NCI-H2029 (cell line): ENCODE measurements at regions not wholly inside any gene's neighbourhood (a gene's known extent, or its start where the extent isn't known, plus 50 kb on each side); places are given as distances from the start of the nearest gene placed in this dataset.
"Not testable (repeated sequence)": the region's sequence is repeated elsewhere in the genome, so short reads cannot be mapped to it uniquely, and the experiment has no call there.

Source experiments
- DNase-seq: peaks from one replicate; lab custom pipeline; 2025; lab: John Stamatoyannopoulos, UW

DNA sequence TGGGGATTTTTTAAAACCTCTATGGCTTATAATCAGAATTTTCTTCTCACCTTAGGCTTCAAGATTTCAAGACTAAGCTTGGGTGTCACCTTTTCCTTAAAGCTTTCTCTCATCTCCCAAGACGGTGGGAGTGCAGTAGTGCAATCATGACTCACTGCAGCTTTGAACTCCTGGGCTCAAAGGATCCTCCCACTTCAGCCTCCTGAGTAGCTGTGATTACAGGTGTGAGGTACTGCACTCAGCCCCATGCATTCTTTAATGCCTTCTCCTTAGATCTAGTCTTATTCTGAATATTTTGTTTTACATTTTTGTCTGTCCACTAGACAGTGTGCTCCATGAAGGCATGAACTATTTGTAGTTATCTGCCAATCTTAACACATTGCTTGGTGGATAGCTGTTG, 55.7 kb upstream of the FAT3 start:
- DNase-seq: no peak

GRCh38 chr11:92167571-92167970, 57.0 kb upstream of the FAT3 start:
- DNase-seq: no peak

DNA sequence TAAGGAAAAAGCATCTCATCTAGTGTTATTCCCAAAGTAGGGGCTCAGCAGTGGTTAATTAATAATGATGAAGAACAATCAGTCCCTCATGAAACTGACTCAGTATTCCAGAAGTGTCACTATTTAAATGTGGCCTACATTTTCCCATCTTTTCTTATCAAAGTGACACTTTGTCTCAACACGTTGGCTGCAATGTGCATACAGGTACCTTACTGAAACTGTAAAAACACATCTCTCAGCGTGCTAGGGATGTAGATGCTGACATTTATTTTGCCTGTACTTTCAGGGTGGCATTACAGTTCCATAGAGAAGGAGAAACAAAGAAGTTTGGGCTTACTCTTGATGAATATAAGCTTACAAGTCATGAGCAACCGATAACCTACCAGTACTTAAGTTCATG, 58.3 kb upstream of the FAT3 start:
- no peak for DNase-seq

DNA sequence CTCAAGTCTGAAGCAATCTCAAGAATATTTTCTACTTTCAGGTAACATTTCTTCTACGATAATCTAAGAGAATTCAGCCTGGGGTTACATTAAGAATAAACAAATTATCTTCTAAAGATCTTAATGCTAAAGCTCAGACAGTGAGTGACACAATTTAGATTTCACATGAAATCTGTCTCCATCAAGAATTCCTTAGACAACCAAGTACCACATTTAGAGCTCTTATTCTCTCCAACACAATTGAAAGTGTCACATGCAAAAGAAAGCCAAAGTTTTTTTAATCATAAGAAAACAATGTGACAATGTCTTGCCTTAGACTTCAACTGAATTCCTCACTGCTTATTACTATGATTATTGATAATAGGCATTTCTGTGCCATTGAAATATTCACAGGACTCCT, 60.7 kb upstream of the FAT3 start:
- no peak for DNase-seq

DNA sequence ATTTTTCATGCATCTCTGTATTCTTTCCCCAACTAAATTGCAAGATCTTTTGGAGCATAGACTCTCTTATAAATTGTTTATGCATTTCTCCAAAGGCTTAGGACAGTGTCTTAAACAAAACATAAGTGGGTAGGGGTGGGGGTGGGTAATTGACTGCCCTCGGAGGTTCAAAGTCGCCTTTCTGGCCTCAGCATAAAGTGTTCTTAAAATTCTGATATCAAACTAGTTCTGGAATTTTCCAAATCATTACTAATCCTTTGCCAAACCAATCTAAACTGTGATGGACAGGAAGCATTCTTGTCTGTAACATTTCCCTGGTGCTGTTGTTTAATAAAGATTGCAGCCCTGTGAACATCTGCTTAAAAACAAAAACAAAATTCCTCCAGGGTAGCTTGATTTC, 61.8 kb upstream of the FAT3 start:
- DNase-seq: no peak

- no peak for DNase-seq
Measured at GRCh38 chr11:92159931-92160330, 64.7 kb upstream of the FAT3 start.

DNA sequence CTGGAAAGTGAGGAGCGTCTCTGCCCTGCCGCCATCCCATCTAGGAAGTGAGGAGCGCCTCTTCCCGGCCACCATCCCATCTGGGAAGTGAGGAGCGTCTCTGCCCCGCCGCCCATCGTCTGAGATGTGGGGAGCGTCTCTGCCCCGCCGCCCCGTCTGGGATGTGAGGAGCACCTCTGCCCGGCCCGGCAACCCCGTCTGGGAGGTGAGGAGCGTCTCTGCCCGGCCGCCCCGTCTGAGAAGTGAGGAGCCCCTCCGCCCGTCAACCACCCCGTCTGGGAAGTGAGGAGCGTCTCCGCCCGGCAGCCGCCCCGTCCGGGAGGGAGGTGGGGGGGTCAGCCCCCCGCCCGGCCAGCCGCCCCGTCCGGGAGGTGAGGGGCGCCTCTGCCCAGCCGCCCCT, 67.2 kb upstream of the FAT3 start:
- not testable (repeated sequence) for DNase-seq

DNA sequence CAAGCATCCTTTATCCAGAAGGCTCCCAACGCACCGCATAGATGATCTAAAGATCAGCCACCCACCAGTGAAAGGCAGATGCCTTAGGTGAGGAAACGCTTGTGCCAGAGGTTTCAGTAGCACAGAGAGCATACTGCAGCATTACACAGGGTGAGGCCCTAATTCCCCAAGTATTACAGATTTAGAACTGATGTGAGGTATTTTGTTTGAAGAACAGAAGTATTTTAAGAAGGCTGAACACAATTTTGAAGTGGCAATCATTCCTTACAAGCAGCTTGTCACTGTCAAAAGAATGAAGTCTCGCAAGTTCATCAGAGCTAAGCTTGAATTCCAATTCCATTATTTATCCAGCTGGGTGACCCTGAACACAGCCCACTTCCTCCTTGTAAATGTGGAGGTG, 70.0 kb upstream of the FAT3 start:
- DNase-seq: no peak

GRCh38 chr11:92154110-92154509, 70.5 kb upstream of the FAT3 start:
- DNase-seq: no peak

- no peak for DNase-seq
Measured at GRCh38 chr11:92153542-92153941, 71.1 kb upstream of the FAT3 start.

DNA sequence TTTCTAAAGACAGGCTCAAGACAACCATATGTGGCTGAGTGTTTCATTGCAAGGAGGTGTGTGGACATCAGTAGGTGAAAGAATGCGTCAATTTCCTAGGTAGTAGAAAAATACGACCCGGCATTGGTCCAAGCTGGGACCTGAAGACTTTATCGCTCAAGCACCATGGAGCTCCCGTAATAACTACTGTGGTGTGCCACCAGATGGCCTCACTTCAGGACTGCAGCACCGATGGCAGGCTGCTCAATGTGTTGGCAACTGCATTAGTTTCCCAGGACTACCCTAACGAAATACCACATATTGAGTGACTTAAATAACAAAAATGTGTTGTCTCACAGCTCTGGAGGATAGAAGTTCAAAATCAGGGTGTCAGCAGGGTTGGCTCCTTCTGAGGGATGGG, 72.4 kb upstream of the FAT3 start:
- DNase-seq: no peak

GRCh38 chr11:92149996-92150395, 74.6 kb upstream of the FAT3 start:
- no peak for DNase-seq

GRCh38 chr11:92141725-92142124, 82.9 kb upstream of the FAT3 start:
- no peak for DNase-seq

GRCh38 chr11:92141159-92141558, 83.5 kb upstream of the FAT3 start:
- DNase-seq: no peak

DNA sequence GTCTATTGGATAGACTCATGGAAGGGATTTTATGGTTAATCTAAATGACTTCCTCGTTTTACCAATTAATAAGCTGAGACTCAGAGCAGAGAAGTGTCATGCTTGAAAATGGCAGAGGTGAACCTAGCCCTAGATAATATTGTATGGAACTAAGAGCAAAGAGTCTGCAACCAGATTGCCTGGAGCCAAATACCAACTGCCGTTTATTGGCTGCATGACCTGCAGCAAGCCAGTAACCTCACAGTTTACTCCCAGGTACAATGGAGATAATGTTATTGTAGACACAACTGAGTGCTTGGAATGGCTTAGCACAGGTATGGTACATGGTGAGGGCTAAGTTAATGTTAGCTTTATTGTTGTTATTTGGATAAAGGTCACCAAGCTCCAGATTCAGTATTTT, 84.6 kb upstream of the FAT3 start:
- no peak for DNase-seq

DNA sequence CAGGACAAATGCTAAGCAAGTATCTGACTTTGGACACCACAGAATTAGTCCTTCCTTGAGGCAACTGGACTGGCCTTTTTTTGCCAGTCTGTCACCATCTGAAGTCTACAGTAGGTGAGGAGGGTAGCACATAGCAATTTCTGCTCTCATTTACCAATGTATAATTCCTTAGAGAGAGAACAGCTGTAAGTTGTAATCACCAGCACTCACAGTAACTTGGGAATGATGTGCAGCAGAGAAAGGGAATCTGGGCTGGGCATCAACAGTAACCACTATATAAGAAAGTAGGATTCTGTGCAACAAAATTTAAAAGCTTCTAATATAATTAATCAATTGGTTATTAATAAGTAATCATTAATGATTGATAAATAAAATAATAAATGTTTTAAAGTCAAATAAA, 86.3 kb upstream of the FAT3 start:
- no peak for DNase-seq

- DNase-seq: no peak
Measured at GRCh38 chr11:92137747-92138146, 86.9 kb upstream of the FAT3 start.

DNA sequence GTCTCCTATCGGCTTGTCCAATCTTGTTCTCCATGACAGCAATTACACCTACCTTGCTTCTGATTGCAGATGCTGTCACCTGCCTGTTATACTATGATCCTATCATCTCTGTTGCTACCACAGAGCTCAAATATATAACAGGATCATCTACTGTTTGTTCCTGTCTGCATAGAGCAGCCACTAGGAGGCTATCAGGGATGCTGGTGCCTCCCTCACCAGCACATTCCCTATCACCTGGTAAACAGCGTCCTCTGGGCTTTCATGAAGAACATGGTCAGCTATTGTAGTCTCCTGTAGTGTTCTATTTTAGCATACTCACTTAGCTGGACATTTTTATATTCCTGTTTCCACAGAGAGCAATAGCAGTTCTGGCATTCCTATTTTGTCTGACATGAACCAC, 87.8 kb upstream of the FAT3 start:
- peak; percentile 25 for DNase-seq

GRCh38 chr11:92131289-92131865, 93.2 kb upstream of the FAT3 start:
- no peak for DNase-seq

DNA sequence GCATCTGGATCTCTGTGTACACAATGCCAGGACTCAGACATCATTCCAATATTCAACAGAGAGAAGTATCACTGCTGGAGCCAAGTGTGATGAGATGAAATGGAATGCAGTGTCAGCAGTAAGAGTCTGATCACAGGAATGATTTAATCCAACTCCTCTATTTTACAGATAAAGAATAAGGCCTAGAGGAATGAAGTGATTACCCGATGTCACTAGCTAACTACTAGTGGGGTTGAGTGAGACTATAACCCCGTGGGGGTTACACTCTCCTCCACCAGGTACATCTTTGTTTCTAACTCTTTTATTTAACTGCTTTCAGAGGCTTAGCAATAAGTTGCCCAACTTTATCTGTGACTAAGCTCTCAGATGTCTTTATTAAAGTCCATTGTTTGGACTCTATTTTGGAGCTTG, 94.2 kb upstream of the FAT3 start:
- no peak for DNase-seq

GRCh38 chr11:92129811-92130210, 94.8 kb upstream of the FAT3 start:
- DNase-seq: no peak

DNA sequence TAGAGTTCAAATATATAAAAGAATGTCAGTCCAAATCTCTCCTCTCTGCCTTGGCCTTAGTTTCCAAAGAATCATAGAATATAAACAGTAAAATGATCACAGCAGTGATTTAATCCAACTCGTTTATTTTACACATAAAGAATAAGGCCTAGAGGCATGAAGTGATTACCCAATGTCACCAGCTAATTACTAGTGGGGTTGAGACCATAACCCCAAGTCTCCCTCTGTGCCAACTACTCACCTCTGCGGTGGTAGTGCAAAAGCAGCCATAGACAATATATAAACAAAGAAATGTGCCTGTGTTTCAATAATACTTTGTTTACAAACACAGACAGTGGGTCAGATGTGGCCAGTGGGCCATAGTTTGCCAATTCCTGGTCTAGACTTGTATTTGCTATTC, 96.6 kb upstream of the FAT3 start:
- DNase-seq: no peak

- DNase-seq: no peak
Measured at GRCh38 chr11:92125321-92125720, 99.3 kb upstream of the FAT3 start.

DNA sequence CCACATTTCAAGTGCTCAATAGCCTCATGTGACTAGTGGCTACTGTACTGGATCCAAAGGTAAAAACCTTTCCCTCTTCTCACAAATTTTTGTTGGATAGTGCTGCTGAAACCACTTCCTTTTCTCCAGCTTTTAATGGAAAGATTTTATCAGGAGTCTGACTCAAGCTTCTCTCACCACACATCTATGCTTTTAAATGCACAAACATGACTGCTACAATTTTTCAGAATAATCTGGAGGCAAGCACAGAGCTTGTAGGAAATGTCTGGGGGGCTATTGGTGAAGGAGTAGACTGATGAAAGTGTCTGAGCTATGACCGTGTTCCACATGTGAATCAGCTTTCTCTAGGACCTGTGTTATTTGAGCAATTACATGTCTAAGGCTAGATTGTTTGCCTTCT, 101.1 kb upstream of the FAT3 start:
- DNase-seq: no peak

GRCh38 chr11:92122561-92122960, 102.1 kb upstream of the FAT3 start:
- peak; percentile 15 for DNase-seq
